DMS53 treated with DMSO at 0.1 percent for 48 hours (cell line): ENCODE measurements at regions not wholly inside any gene's neighbourhood (a gene's known extent, or its start where the extent isn't known, plus 50 kb on each side); places are given as distances from the start of the nearest gene placed in this dataset.

Experiments used
- DNase-seq: peaks from one replicate; lab custom pipeline; 2025; ENCODE audit not compliant: unreplicated experiment; lab: John Stamatoyannopoulos, UW

- no peak for DNase-seq
These were observed 95.7 kb upstream of the C3orf80 start for GRCh38 chr3:160129459-160130061.

GRCh38 chr3:160130071-160130470 lies 95.2 kb upstream of the C3orf80 start:
- DNase-seq: no peak

GRCh38 chr3:160130950-160131349 lies 94.3 kb upstream of the C3orf80 start:
- no peak for DNase-seq

- no peak for DNase-seq
These were observed 93.0 kb upstream of the C3orf80 start for GRCh38 chr3:160132226-160132625.

DNA sequence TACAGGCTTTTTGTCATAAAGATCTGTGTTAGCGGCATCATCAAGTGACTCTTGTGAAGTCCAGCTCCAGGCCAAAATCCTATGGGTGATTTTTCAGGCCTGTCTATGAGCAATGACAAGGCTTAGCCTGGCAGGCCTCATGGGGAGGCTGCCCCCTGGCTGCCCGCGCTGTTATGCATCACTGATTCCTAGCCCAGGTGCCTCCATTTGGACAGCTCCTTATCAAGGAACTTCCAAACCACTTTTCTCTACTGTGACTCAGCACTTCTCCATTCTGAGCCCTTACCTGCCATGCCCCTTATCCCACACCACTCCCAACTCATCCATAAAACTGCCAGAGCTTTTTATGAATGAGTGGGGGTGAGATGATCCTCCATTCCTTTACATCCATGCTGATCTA lies 91.5 kb upstream of the C3orf80 start:
- no peak for DNase-seq

- DNase-seq: peak; percentile 12
These were observed 90.8 kb upstream of the C3orf80 start for GRCh38 chr3:160134454-160134853.

DNA sequence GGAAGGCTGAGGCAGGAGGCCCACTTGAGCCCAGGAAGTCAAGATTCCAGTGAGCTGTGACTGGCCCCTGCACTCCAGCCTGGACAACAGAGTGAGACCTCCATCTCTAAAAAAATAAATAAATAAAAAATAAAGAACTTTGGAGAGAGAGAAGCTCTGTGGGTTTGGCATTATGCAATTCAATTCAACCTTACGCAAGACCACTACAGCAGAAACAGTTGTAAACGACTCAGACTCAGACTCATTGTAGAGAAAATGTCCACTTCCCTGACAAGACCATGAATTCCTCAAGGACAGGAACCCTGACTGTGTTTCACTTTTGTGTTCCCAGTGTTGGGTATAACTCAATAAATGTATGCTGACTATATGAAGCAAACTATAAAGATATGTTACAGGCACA lies 90.3 kb upstream of the C3orf80 start:
- DNase-seq: no peak

GRCh38 chr3:160135851-160136250 lies 89.4 kb upstream of the C3orf80 start:
- no peak for DNase-seq

DNA sequence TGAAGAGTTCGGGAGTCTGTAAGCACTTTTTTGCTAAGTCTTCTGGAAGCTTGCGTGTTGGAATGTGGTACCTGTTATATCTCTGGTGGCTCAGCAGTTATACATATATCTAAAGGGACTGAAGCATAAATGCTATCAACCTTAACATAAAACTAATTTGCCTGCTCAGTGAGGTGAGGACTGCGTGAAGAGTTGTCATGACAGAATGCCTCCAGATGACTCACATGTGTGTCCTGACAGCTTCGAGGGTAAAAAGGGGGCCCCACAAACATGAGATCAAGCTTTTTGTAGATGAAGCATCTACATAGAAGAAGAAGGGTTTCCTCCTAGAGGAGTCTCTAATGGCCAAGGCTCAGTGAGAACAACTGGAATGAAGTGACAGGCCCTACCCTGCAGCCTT lies 88.8 kb upstream of the C3orf80 start:
- no peak for DNase-seq

GRCh38 chr3:160139291-160139690 lies 85.9 kb upstream of the C3orf80 start:
- no peak for DNase-seq

- no peak for DNase-seq
These were observed 84.5 kb upstream of the C3orf80 start for GRCh38 chr3:160140756-160141155.

- no peak for DNase-seq
These were observed 83.6 kb upstream of the C3orf80 start for GRCh38 chr3:160141485-160142185.

GRCh38 chr3:160143482-160143881 lies 81.7 kb upstream of the C3orf80 start:
- DNase-seq: no peak

DNA sequence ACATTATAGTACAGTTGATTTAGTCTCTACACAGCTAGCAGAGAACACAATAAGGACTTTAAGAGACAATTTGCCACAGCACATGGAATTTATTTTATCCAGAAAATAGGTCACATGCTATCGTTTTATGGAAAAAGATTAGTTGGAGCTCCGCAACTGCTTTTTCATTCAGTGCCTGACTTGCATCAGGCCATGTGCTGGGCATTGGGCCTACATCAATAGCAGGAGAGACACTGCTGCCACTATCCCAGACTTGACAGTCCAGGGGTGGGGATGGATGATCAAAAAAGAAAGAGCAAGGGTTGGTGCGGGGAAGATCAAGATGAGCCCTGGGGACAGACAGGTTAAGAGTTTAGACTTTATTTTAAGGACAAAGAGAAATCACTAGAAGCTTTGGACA lies 75.2 kb upstream of the C3orf80 start:
- no peak for DNase-seq

DNA sequence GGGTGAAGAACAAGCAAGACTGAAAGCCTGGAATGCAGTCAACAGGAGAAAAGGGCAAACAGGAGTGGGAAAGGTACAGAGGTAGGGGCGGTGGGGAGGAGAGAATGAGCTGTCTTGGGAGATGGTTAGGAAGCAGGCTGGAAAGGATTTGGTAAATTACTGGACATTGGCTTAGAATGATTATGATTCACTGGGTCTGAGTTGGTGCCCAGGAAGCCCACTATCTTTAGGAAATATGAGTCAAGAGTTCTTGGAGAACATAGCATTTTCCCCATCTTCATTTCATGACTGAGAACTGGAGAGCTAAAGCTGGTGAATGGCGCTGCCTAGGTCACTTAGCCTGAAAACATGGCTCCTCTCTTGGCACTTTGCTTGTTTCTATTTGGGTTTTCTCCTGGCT lies 74.7 kb upstream of the C3orf80 start:
- DNase-seq: no peak

- DNase-seq: no peak
These were observed 72.6 kb upstream of the C3orf80 start for GRCh38 chr3:160152638-160153037.

GRCh38 chr3:160154033-160154432 lies 71.2 kb upstream of the C3orf80 start:
- DNase-seq: no peak

DNA sequence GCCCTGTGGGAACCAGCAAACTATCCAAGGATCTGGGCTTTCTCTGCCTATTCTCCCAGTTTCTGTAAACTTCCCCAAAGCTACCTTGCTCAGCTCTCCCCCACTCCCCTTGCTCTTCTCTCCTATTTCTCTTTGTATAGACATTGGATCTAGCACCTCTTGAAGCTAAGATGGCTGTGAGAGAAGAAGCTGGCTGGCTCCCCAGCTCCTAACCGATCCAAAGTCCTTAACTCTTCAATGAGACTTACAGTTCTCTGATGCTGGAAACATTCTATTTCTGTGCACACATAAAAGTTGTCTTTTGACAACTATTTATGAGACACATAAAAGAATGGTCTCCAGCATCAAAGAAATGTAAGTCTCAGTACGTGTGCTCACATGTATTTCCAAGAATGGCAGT lies 70.6 kb upstream of the C3orf80 start:
- no peak for DNase-seq

DNA sequence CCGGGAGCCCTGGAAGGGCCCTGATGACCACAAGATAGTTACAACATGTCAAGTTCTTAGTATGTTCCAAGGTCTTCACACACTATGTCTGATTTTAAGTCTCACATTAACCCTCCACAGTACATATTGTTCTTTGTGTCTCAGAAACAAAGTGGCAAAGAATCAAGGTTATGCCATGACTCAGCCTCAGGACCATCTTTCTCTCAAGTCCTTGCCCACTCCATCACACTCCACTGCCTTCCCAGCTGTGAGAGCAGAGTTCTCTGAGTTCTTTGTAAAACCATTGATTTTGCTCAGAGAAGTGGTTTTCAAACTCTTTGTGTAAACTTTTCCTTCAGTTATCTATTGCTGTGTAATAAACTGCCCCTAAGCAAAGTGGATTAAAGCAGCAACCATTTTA lies 67.9 kb upstream of the C3orf80 start:
- DNase-seq: no peak

DNA sequence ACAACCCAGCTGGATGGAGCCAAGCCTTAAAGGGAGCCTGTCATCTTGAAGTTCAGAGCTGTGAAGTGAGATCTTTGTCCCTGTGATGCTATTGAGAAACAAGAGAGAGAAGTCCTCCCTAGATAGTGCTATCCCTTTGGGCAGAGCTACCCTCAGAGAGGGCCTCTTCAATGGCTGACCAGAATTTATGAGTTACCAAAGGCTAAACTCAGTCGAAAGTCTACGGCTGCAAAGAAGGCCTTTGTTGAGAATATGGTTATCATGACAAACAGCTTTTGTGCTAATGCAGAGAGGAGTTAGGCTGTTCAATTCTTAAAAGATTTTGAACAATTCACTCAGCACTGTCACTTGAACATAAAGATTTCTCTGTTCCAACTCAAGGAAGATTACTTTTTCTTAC lies 65.9 kb upstream of the C3orf80 start:
- no peak for DNase-seq

GRCh38 chr3:160159806-160160205 lies 65.4 kb upstream of the C3orf80 start:
- DNase-seq: no peak

GRCh38 chr3:160161921-160162320 lies 63.3 kb upstream of the C3orf80 start:
- DNase-seq: no peak

GRCh38 chr3:160162440-160162839 lies 62.8 kb upstream of the C3orf80 start:
- DNase-seq: no peak
